Activated CD4-positive, alpha-beta T cell treated with anti-CD3 and anti-CD28 coated beads for 36 hours (primary cell): ENCODE measurements at regions not wholly inside any gene's neighbourhood (a gene's known extent, or its start where the extent isn't known, plus 50 kb on each side); places are given as distances from the start of the nearest gene placed in this dataset.

Source experiments
- ATAC-seq: fragments of 200-7000 bp; cut with Tn5 transposase; one replicate; pipeline ENCODE4 v1.10.0; 2021; ENCODE audit warnings: mild to moderate bottlenecking, moderate library complexity
- CTCF ChIA-PET: fragments of 350-600 bp; sonication (Branson Sonifier 250); formaldehyde crosslinking; loops from one replicate; lab custom pipeline; 2021; ENCODE audit warnings: antibody characterized with exemption; lab: Charles Lee
- POLR2A ChIA-PET: fragments of 350-600 bp; sonication (Branson Sonifier 250); formaldehyde crosslinking; loops from one replicate; lab custom pipeline; 2021; ENCODE audit warnings: antibody characterized with exemption, inconsistent platforms; lab: Charles Lee
- DNase-seq: peaks from one replicate; pipeline ENCODE4 v3.0.0-alpha.2; 2020
- H3K27ac Mint-ChIP-seq: one replicate; pipeline ENCODE4 v1.8.0; 2021; ENCODE audit warnings: mixed read lengths
- H3K27me3 Mint-ChIP-seq: one replicate; pipeline ENCODE4 v1.8.0; 2021; ENCODE audit warnings: mixed read lengths
- H3K36me3 Mint-ChIP-seq: one replicate; pipeline ENCODE4 v1.8.0; 2021; ENCODE audit warnings: low read depth, mixed read lengths
- H3K4me1 Mint-ChIP-seq: one replicate; pipeline ENCODE4 v1.8.0; 2021; ENCODE audit warnings: mixed read lengths
- H3K4me3 Mint-ChIP-seq: one replicate; pipeline ENCODE4 v1.8.0; 2021; ENCODE audit warnings: mild to moderate bottlenecking, moderate library complexity, mixed read lengths
- H3K9me3 Mint-ChIP-seq: one replicate; pipeline ENCODE4 v1.8.0; 2021; ENCODE audit warnings: low read depth, mixed read lengths
- intact Hi-C, 2 experiments: fragments of 100-400 bp; cut with DNase I in 1 of 2; cut with micrococcal nuclease in 1 of 2; formaldehyde crosslinking; loops; one replicate each; pipeline versions ENCODE4 v1.14.2 to v1.15.1; 2022 to 2024; cut with DNase I, micrococcal nuclease

DNA sequence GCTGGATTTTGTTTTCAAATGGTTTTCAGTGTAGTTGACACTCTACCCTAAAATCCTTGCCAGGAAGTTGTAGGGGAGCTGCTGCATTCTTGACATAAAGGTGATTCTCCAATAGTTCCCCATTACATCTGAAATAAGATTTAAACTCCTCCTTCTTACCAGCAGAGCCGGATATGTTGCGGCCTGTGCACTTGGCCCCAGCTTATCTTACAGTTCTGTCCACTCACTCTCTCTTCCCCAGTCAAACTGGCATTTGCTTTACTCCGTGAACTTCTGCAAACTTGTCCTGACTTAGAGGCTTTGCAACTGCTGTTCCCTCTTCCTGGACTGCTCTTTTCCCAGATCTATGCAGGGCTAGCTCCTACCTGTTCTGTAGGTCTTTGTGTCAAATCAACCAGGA is 929.5 kb downstream of the VRK1 start:
- ChIA-PET POLR2A (no interaction called here), CTCF (interaction anchor here (0.8 to 0.9 kb wide), 2 partner anchors 27 to 408 kb away, joined by 4 to 5 read pairs; no protein-coding TSS in a partner anchor)
- no peaks in the 10 kb centered on the region for H3K27me3 Mint-ChIP-seq
- H3K9me3 Mint-ChIP-seq, result peaks cover 4% of the 10 kb centered on the region
- no peak overlapping the region for H3K4me3 Mint-ChIP-seq
- no peak for DNase-seq
- H3K36me3 Mint-ChIP-seq, result peaks cover 2% of the 10 kb centered on the region
- intact Hi-C loops, result no loop called here
- no peak for ATAC-seq
- peaks cover 68% of the 10 kb centered on the region for H3K4me1 Mint-ChIP-seq
- H3K27ac Mint-ChIP-seq, result peak overlapping the region; percentile 81

DNA sequence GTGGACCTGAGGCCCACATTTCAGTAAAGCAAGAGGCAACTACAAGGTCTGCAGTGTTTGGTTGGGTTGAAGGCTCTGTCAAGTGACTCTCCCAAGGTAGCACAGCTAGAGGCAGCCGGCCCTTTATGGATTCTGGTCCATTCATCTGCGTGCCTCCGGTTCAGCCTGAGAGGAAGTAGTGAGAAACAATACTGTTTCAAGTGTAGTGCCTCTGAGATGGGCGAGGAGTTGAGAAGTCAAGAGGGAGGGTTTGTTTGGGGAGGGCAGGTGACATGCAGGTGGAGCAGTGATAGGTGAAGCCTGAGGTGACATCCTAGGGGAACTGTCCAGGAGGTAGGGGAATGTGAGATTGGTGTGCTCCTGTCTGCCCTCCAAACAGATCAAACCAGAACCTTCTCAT is 933.5 kb downstream of the VRK1 start:
- no peaks in the 10 kb centered on the region for H3K36me3 Mint-ChIP-seq
- H3K27ac Mint-ChIP-seq, result peak overlapping the region; percentile 69
- no peak overlapping the region for H3K4me3 Mint-ChIP-seq
- POLR2A ChIA-PET, result no interaction called here
- H3K27me3 Mint-ChIP-seq, result no peaks in the 10 kb centered on the region
- DNase-seq, result no peak
- peak; percentile 23 for ATAC-seq
- peaks cover 2% of the 10 kb centered on the region for H3K9me3 Mint-ChIP-seq
- CTCF ChIA-PET, result no interaction called here
- intact Hi-C loops, result no loop called here
- peaks cover 32% of the 10 kb centered on the region for H3K4me1 Mint-ChIP-seq

DNA sequence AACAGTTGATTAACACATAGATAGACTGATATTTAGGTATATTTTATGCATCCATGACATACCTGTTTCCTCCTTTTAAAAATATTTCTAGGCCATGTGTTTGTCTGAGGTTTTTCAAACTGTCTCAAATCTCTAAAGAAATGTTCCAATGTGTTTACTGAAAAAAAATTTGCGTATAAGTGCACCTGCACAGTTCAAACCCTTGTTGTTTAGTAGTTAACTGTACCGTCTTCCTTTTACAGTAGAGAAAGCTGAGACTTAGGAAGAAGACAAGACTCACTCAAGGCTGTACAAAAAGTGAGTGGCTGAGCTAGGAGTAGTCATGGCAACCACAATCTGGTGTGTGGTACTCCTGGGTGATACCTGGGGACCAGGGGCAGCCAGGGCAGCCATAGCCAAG is 934.6 kb downstream of the VRK1 start:
- no peak for ATAC-seq
- H3K27me3 Mint-ChIP-seq, result no peaks in the 10 kb centered on the region
- peaks cover 2% of the 10 kb centered on the region for H3K9me3 Mint-ChIP-seq
- no peak for DNase-seq
- no peak overlapping the region for H3K4me3 Mint-ChIP-seq
- H3K4me1 Mint-ChIP-seq, result peaks cover 23% of the 10 kb centered on the region
- intact Hi-C loops, result no loop called here
- POLR2A ChIA-PET, result no interaction called here
- CTCF ChIA-PET, result no interaction called here
- no peaks in the 10 kb centered on the region for H3K36me3 Mint-ChIP-seq
- H3K27ac Mint-ChIP-seq, result no peak overlapping the region

GRCh38 chr14:97747316-97747715 is 950.1 kb downstream of the VRK1 start:
- Mint-ChIP-seq H3K27me3 (no peaks in the 10 kb centered on the region), H3K9me3 (no peaks in the 10 kb centered on the region), H3K36me3 (no peaks in the 10 kb centered on the region), H3K4me3 (no peak overlapping the region), H3K4me1 (no peaks in the 10 kb centered on the region), H3K27ac (no peak overlapping the region)
- ATAC-seq (no peak), DNase-seq (no peak)
- ChIA-PET CTCF (interaction anchor here (0.7 to 0.8 kb wide), 2 partner anchors 15 to 362 kb away, joined by 3 read pairs; no protein-coding TSS in a partner anchor), POLR2A (no interaction called here)
- intact Hi-C loops, result no loop called here

GRCh38 chr14:97748616-97749015 is 951.4 kb downstream of the VRK1 start:
- POLR2A ChIA-PET, result no interaction called here
- no peak for DNase-seq
- intact Hi-C loops, result no loop called here
- Mint-ChIP-seq H3K36me3 (no peaks in the 10 kb centered on the region), H3K4me1 (no peaks in the 10 kb centered on the region), H3K4me3 (no peak overlapping the region), H3K27me3 (no peaks in the 10 kb centered on the region), H3K9me3 (no peaks in the 10 kb centered on the region), H3K27ac (no peak overlapping the region)
- ATAC-seq, result no peak
- CTCF ChIA-PET, result no interaction called here

GRCh38 chr14:97757491-97757890 is 960.3 kb downstream of the VRK1 start:
- H3K27ac Mint-ChIP-seq, result no peak overlapping the region
- no peaks in the 10 kb centered on the region for H3K27me3 Mint-ChIP-seq
- ChIA-PET POLR2A (interaction anchor here (0.6 kb wide), 1 partner anchor 1339 kb away, joined by 5 read pairs; no protein-coding TSS in a partner anchor), CTCF (no interaction called here)
- H3K4me3 Mint-ChIP-seq, result no peak overlapping the region
- H3K4me1 Mint-ChIP-seq, result peaks cover 11% of the 10 kb centered on the region
- ATAC-seq (no peak), DNase-seq (no peak)
- no peaks in the 10 kb centered on the region for H3K9me3 Mint-ChIP-seq
- no peaks in the 10 kb centered on the region for H3K36me3 Mint-ChIP-seq
- intact Hi-C loops, result no loop called here

DNA sequence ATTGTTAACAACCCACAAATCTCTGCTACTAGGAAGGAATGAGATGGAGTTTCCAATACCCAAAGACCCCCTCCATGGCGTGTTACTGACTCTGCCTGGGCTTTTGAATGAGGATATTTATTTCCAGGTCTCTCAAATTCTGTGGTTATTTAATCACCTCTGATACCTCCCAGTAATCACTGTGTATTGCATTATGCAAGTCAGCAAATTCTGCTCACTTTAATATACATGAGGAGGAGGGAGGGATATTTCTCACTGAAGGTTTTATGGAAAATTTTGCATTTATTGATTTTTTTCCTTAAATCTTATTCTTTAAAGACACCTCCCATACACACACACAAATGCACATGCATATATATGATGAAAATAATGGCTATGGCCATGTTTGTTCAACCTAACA is 962.9 kb downstream of the VRK1 start:
- intact Hi-C loops, result no loop called here
- Mint-ChIP-seq H3K9me3 (no peaks in the 10 kb centered on the region), H3K4me3 (no peak overlapping the region), H3K36me3 (no peaks in the 10 kb centered on the region), H3K27me3 (no peaks in the 10 kb centered on the region), H3K27ac (no peak overlapping the region), H3K4me1 (peaks cover 17% of the 10 kb centered on the region)
- no peak for DNase-seq
- no peak for ATAC-seq
- ChIA-PET CTCF (no interaction called here), POLR2A (no interaction called here)

GRCh38 chr14:97762386-97762785 is 965.2 kb downstream of the VRK1 start:
- intact Hi-C loops, result no loop called here
- no peaks in the 10 kb centered on the region for H3K9me3 Mint-ChIP-seq
- CTCF ChIA-PET, result interaction anchor here (1.0 kb wide), 1 partner anchor 15 kb away, joined by 3 read pairs; no protein-coding TSS in a partner anchor
- H3K4me3 Mint-ChIP-seq, result peak overlapping the region; percentile 31
- DNase-seq, result no peak
- POLR2A ChIA-PET, result no interaction called here
- peak overlapping the region; percentile 32 for H3K27ac Mint-ChIP-seq
- peaks cover 17% of the 10 kb centered on the region for H3K4me1 Mint-ChIP-seq
- ATAC-seq, result no peak
- no peaks in the 10 kb centered on the region for H3K36me3 Mint-ChIP-seq
- H3K27me3 Mint-ChIP-seq, result no peaks in the 10 kb centered on the region

DNA sequence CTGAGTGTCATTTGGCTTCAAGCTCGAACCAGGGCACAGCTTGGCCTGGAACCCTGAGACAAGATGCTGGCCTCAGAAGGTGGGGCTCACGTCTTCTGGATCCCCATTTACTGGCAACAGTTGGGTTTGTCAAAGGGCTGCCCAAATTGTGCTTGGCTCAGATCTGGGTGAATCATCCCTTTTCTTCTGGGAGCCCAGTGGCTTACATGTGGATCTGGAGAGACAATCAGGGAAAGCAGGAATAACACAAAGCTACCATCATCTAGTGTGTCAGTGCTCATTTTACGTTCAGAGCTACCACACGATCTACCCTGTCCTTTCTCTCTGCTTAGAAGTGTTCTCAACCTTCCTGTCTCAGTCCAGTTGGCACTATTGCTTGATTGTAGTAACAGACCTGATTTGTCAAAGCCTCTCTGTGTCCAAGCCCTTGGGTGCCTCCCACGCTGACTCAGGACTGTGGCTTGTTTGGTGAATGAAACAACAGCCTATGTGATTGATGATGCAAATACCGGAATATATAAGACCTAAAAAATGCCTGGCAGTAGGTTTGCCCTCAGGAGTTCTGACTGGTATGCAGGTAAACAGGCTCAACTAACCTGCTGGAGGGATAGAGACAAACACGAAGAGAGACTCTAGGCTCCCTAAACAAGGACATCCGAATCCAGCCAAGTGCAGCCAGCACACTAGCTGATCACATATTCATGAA is 974.3 kb downstream of the VRK1 start:
- DNase-seq (no peak), ATAC-seq (no peak)
- no peaks in the 10 kb centered on the region for H3K9me3 Mint-ChIP-seq
- H3K27ac Mint-ChIP-seq, result no peak overlapping the region
- H3K36me3 Mint-ChIP-seq, result no peaks in the 10 kb centered on the region
- intact Hi-C loops, result no loop called here
- ChIA-PET POLR2A (no interaction called here), CTCF (no interaction called here)
- H3K4me1 Mint-ChIP-seq, result no peaks in the 10 kb centered on the region
- no peaks in the 10 kb centered on the region for H3K27me3 Mint-ChIP-seq
- H3K4me3 Mint-ChIP-seq, result no peak overlapping the region

DNA sequence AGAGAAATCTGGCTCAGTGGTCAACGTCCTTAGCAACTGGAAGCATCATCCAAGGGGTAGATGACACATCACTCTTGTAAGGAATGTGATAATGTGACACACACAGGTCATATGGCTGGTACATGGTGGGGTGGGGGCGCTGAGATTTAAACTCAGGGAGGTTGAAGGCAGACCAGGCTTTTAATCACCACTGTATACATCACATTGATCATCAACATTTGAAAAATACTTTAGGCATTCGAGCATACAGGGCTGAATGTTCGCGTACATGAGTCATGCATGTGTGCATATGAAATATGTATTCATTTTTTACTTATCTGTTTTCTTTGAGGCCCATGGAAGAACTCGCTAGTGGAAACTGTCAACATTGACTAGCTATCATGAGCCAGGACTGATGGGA is 976.4 kb downstream of the VRK1 start:
- Mint-ChIP-seq H3K36me3 (no peaks in the 10 kb centered on the region), H3K4me1 (peaks cover 17% of the 10 kb centered on the region), H3K27ac (no peak overlapping the region), H3K27me3 (no peaks in the 10 kb centered on the region), H3K9me3 (no peaks in the 10 kb centered on the region), H3K4me3 (no peak overlapping the region)
- intact Hi-C loops, result no loop called here
- POLR2A ChIA-PET, result no interaction called here
- ATAC-seq (no peak), DNase-seq (no peak)
- CTCF ChIA-PET, result no interaction called here

- H3K27me3 Mint-ChIP-seq, result no peaks in the 10 kb centered on the region
- H3K4me1 Mint-ChIP-seq, result peaks cover 22% of the 10 kb centered on the region
- no peaks in the 10 kb centered on the region for H3K36me3 Mint-ChIP-seq
- no peak overlapping the region for H3K4me3 Mint-ChIP-seq
- intact Hi-C loops, result no loop called here
- CTCF ChIA-PET, result interaction anchor here (0.6 to 0.7 kb wide), 3 partner anchors 8 to 670 kb away, joined by 3 read pairs; no protein-coding TSS in a partner anchor
- no peak overlapping the region for H3K27ac Mint-ChIP-seq
- peak; percentile 23 for ATAC-seq
- H3K9me3 Mint-ChIP-seq, result no peaks in the 10 kb centered on the region
- POLR2A ChIA-PET, result no interaction called here
- no peak for DNase-seq
Observed at GRCh38 chr14:97776890-97777558, 979.8 kb downstream of the VRK1 start.
